ENCODE measurements at regions not wholly inside any gene's neighbourhood (a gene's known extent, or its start where the extent isn't known, plus 50 kb on each side); places are given as distances from the start of the nearest gene placed in this dataset.
"Not testable (repeated sequence)": the region's sequence is repeated elsewhere in the genome, so short reads cannot be mapped to it uniquely, and the experiment has no call there.

DNA sequence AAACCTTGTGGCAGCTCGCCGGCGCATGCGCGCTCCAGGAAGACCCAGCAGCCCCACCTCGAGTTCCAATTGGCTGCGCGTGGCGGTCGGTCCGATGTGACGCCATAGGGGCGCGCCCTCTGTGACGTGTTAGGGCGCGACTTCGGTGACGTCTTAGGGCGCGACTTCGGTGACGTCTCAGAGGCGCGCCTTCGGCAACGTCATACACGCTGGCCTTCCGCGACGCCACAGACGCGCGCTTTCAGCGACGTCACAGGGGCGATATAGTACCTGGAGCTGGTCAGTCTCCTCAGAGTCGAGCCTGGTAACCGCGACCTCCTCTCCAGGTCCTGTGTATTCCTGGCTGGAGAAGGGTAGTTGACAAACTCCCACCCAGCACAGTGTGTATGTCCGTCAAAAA is 304.4 kb upstream of the ZNF722 start:
- H3K27ac ChIP-seq (ENCODE audit: low read length); ATAC-seq (ENCODE audit: insufficient read depth, low read depth); H3K4me3 ChIP-seq (ENCODE audit: low read depth in 1 of 2, low read length in 2 of 2); H3K79me2 ChIP-seq (ENCODE audit: insufficient read depth, low read length); H2AFZ ChIP-seq (ENCODE audit: low read depth, low read length); H3K4me1 ChIP-seq (ENCODE audit: insufficient read depth, low read length); H3K4me2 ChIP-seq (ENCODE audit: insufficient read depth, low read length); DNase-seq; H3K36me3 ChIP-seq (ENCODE audit: insufficient read depth, low read length); H3K9ac ChIP-seq (ENCODE audit: low read depth, low read length); H3K27me3 ChIP-seq (ENCODE audit: insufficient read depth, low read length, poor library complexity); H4K20me1 ChIP-seq (ENCODE audit: insufficient read depth, low read length); H3K9me3 ChIP-seq (ENCODE audit: insufficient read depth, low read length, severe bottlenecking): not testable (repeated sequence)

Data from DND-41 (cell line).